ENCODE measurements at regions not wholly inside any gene's neighbourhood (a gene's known extent, or its start where the extent isn't known, plus 50 kb on each side); places are given as distances from the start of the nearest gene placed in this dataset.
"Not testable (repeated sequence)": the region's sequence is repeated elsewhere in the genome, so short reads cannot be mapped to it uniquely, and the experiment has no call there.

- not testable (repeated sequence) for H3K4me1 Mint-ChIP-seq; H3K27ac Mint-ChIP-seq; H3K36me3 Mint-ChIP-seq; H3K4me3 Mint-ChIP-seq; DNase-seq (ENCODE audit: low spot score in 2 of 2); ATAC-seq; H3K9me3 Mint-ChIP-seq
These were observed 79.2 kb upstream of the HIVEP1 start for GRCh38 chr6:11932892-11933291.

- peaks cover 3% of the 10 kb centered on the region for H3K4me1 Mint-ChIP-seq
- ATAC-seq (no peak), DNase-seq (ENCODE audit: low spot score in 2 of 2) (no peak)
- H3K36me3 Mint-ChIP-seq = no peaks in the 10 kb centered on the region
- peaks cover 2% of the 10 kb centered on the region for H3K9me3 Mint-ChIP-seq
- no peak overlapping the region for H3K4me3 Mint-ChIP-seq
- no peak overlapping the region for H3K27ac Mint-ChIP-seq
These were observed 80.6 kb upstream of the HIVEP1 start for GRCh38 chr6:11931296-11932035.

GRCh38 chr6:11930834-11931233 lies 81.3 kb upstream of the HIVEP1 start:
- not testable (repeated sequence) for H3K4me3 Mint-ChIP-seq; H3K36me3 Mint-ChIP-seq; DNase-seq (ENCODE audit: low spot score in 2 of 2); H3K4me1 Mint-ChIP-seq; ATAC-seq; H3K27ac Mint-ChIP-seq; H3K9me3 Mint-ChIP-seq

- Mint-ChIP-seq H3K4me1 (peaks cover 6% of the 10 kb centered on the region), H3K4me3 (no peak overlapping the region), H3K36me3 (no peaks in the 10 kb centered on the region), H3K27ac (no peak overlapping the region), H3K9me3 (no peaks in the 10 kb centered on the region)
- DNase-seq (ENCODE audit: low spot score in 2 of 2) (no peak), ATAC-seq (no peak)
These were observed 81.9 kb upstream of the HIVEP1 start for GRCh38 chr6:11930240-11930639.

- DNase-seq (ENCODE audit: low spot score in 2 of 2) = no peak
- no peak for ATAC-seq
- H3K9me3 Mint-ChIP-seq = no peaks in the 10 kb centered on the region
- H3K4me3 Mint-ChIP-seq = no peak overlapping the region
- no peak overlapping the region for H3K27ac Mint-ChIP-seq
- H3K4me1 Mint-ChIP-seq = peaks cover 6% of the 10 kb centered on the region
- no peaks in the 10 kb centered on the region for H3K36me3 Mint-ChIP-seq
These were observed 82.8 kb upstream of the HIVEP1 start for GRCh38 chr6:11929241-11929835.

- H3K4me3 Mint-ChIP-seq = no peak overlapping the region
- no peak for DNase-seq (ENCODE audit: low spot score in 2 of 2)
- ATAC-seq = no peak
- H3K4me1 Mint-ChIP-seq = peaks cover 6% of the 10 kb centered on the region
- H3K36me3 Mint-ChIP-seq = no peaks in the 10 kb centered on the region
- H3K9me3 Mint-ChIP-seq = no peaks in the 10 kb centered on the region
- H3K27ac Mint-ChIP-seq = no peak overlapping the region
These were observed 85.3 kb upstream of the HIVEP1 start for GRCh38 chr6:11926594-11927407.

- no peak for ATAC-seq
- H3K27ac Mint-ChIP-seq = no peak overlapping the region
- H3K4me3 Mint-ChIP-seq = no peak overlapping the region
- H3K36me3 Mint-ChIP-seq = no peaks in the 10 kb centered on the region
- no peak for DNase-seq (ENCODE audit: low spot score in 2 of 2)
- H3K4me1 Mint-ChIP-seq = peaks cover 6% of the 10 kb centered on the region
- H3K9me3 Mint-ChIP-seq = no peaks in the 10 kb centered on the region
These were observed 86.3 kb upstream of the HIVEP1 start for GRCh38 chr6:11925805-11926204.

- ATAC-seq = no peak
- no peak overlapping the region for H3K4me3 Mint-ChIP-seq
- H3K27ac Mint-ChIP-seq = no peak overlapping the region
- H3K9me3 Mint-ChIP-seq = no peaks in the 10 kb centered on the region
- no peaks in the 10 kb centered on the region for H3K36me3 Mint-ChIP-seq
- H3K4me1 Mint-ChIP-seq = peaks cover 6% of the 10 kb centered on the region
- no peak for DNase-seq (ENCODE audit: low spot score in 2 of 2)
These were observed 88.5 kb upstream of the HIVEP1 start for GRCh38 chr6:11923621-11924020.

- no peak for ATAC-seq
- H3K4me1 Mint-ChIP-seq = peaks cover 6% of the 10 kb centered on the region
These were observed 89.2 kb upstream of the HIVEP1 start for GRCh38 chr6:11922901-11923300.

GRCh38 chr6:11921751-11922150 lies 90.4 kb upstream of the HIVEP1 start:
- Mint-ChIP-seq H3K4me1 (peaks cover 6% of the 10 kb centered on the region), H3K36me3 (no peaks in the 10 kb centered on the region), H3K4me3 (no peak overlapping the region), H3K27ac (no peak overlapping the region), H3K9me3 (no peaks in the 10 kb centered on the region)
- ATAC-seq (no peak), DNase-seq (ENCODE audit: low spot score in 2 of 2) (no peak)

More at GRCh38 chr6:11922901-11923300, 89.2 kb upstream of the HIVEP1 start:
- Mint-ChIP-seq H3K4me3 (no peak overlapping the region), H3K27ac (no peak overlapping the region), H3K9me3 (no peaks in the 10 kb centered on the region), H3K36me3 (no peaks in the 10 kb centered on the region)
- no peak for DNase-seq (ENCODE audit: low spot score in 2 of 2)

GRCh38 chr6:11921017-11921438 lies 91.1 kb upstream of the HIVEP1 start:
- Mint-ChIP-seq H3K4me1 (no peaks in the 10 kb centered on the region), H3K27ac (no peak overlapping the region), H3K36me3 (no peaks in the 10 kb centered on the region), H3K4me3 (no peak overlapping the region), H3K9me3 (no peaks in the 10 kb centered on the region)
- ATAC-seq (peak; percentile 31), DNase-seq (ENCODE audit: low spot score in 2 of 2) (no peak)

GRCh38 chr6:11920566-11920965 lies 91.5 kb upstream of the HIVEP1 start:
- DNase-seq (ENCODE audit: low spot score in 2 of 2) (no peak), ATAC-seq (no peak)
- Mint-ChIP-seq H3K36me3 (no peaks in the 10 kb centered on the region), H3K4me3 (no peak overlapping the region), H3K9me3 (no peaks in the 10 kb centered on the region), H3K4me1 (no peaks in the 10 kb centered on the region), H3K27ac (no peak overlapping the region)

GRCh38 chr6:11919771-11920440 lies 92.2 kb upstream of the HIVEP1 start:
- H3K36me3 Mint-ChIP-seq = no peaks in the 10 kb centered on the region
- H3K4me1 Mint-ChIP-seq = no peaks in the 10 kb centered on the region
- DNase-seq (ENCODE audit: low spot score in 2 of 2) = no peak
- no peak for ATAC-seq
- H3K9me3 Mint-ChIP-seq = no peaks in the 10 kb centered on the region
- H3K4me3 Mint-ChIP-seq = no peak overlapping the region
- H3K27ac Mint-ChIP-seq = no peak overlapping the region

- no peaks in the 10 kb centered on the region for H3K36me3 Mint-ChIP-seq
- no peaks in the 10 kb centered on the region for H3K4me1 Mint-ChIP-seq
- no peak overlapping the region for H3K27ac Mint-ChIP-seq
- no peak for DNase-seq (ENCODE audit: low spot score in 2 of 2)
- H3K9me3 Mint-ChIP-seq = no peaks in the 10 kb centered on the region
- no peak overlapping the region for H3K4me3 Mint-ChIP-seq
- no peak for ATAC-seq
These were observed 93.1 kb upstream of the HIVEP1 start for GRCh38 chr6:11918739-11919605.
